Fibroblast of lung (primary cell): ENCODE measurements at regions not wholly inside any gene's neighbourhood (a gene's known extent, or its start where the extent isn't known, plus 50 kb on each side); places are given as distances from the start of the nearest gene placed in this dataset.
"Not testable (repeated sequence)": the region's sequence is repeated elsewhere in the genome, so short reads cannot be mapped to it uniquely, and the experiment has no call there.

ENCODE experiments used
- EZH2 ChIP-seq: IDR thresholded peaks from 2 replicates; pipeline ENCODE4 v1.5.1; 2012; ENCODE audit warnings: low read length, control low read depth, mild to moderate bottlenecking; ENCODE audit errors: missing control alignments
- TF ChIP-seq, protein P1 (sequence below), 2 donors: IDR thresholded peaks in 1 of 2; conservative IDR thresholded peaks in 1 of 2; 1 replicate in 1 of 2; 2 replicates in 1 of 2; pipeline ENCODE4 v1.5.1; 2011 to 2012; ENCODE audit warnings: low read length in 2 of 2, control low read depth in 1 of 2, inconsistent platforms in 1 of 2, low read depth in 1 of 2, mild to moderate bottlenecking in 1 of 2

- TF ChIP-seq, protein P1, sequence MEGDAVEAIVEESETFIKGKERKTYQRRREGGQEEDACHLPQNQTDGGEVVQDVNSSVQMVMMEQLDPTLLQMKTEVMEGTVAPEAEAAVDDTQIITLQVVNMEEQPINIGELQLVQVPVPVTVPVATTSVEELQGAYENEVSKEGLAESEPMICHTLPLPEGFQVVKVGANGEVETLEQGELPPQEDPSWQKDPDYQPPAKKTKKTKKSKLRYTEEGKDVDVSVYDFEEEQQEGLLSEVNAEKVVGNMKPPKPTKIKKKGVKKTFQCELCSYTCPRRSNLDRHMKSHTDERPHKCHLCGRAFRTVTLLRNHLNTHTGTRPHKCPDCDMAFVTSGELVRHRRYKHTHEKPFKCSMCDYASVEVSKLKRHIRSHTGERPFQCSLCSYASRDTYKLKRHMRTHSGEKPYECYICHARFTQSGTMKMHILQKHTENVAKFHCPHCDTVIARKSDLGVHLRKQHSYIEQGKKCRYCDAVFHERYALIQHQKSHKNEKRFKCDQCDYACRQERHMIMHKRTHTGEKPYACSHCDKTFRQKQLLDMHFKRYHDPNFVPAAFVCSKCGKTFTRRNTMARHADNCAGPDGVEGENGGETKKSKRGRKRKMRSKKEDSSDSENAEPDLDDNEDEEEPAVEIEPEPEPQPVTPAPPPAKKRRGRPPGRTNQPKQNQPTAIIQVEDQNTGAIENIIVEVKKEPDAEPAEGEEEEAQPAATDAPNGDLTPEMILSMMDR (conservative IDR thresholded peaks at IDR 0.05 in 1 of 2, IDR thresholded peaks at IDR 0.05 in 1 of 2; ENCODE audit: low read depth in 1 of 2, low read length in 2 of 2), result not testable (repeated sequence)
- TF ChIP-seq EZH2, result not testable (repeated sequence)
These were observed 77.8 kb upstream of the PLEKHM1 start for GRCh38 chr17:45568275-45568674.
